ENCODE measurements at regions not wholly inside any gene's neighbourhood (a gene's known extent, or its start where the extent isn't known, plus 50 kb on each side); places are given as distances from the start of the nearest gene placed in this dataset.

DNA sequence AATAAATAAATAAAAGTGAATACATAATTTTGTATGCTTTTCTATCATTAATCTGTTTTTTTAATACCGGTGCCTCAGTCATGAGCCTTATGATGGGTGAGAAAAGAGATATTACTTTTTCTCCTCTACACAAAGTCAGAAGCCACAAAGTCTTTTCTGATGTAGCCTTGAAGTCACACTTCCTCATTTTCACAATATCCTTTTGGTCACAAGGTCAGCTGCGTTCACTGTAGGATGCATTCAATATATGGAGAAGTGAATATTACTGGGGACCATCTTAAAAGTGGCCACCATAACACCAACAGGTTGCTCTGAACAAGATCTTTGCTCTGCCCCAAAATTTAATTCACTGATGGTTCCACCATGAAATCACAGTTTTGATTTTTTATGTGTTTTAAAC is 83.3 kb upstream of the TNR start:
- no peak for DNase-seq (ENCODE audit: low read depth)

DNA sequence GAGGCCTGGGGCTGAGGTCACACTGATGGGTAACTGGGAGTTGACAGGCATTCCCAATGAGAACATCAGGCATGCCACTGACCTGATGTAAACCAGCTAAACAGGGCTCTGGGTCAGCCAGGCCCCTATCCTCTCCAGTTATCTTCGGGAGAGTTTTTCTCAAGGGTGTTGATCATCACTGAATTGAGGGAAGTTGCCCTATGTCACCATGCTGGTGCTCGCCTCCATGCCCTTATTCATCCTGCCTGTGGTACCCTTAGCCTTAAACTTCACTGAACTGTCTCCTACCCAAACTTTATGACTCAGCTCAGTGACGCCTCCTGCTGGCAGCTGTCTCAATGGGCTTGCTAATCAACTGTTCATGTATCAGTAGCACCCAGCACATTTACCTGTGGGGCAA is 80.7 kb upstream of the TNR start:
- DNase-seq (ENCODE audit: low read depth): no peak

DNA sequence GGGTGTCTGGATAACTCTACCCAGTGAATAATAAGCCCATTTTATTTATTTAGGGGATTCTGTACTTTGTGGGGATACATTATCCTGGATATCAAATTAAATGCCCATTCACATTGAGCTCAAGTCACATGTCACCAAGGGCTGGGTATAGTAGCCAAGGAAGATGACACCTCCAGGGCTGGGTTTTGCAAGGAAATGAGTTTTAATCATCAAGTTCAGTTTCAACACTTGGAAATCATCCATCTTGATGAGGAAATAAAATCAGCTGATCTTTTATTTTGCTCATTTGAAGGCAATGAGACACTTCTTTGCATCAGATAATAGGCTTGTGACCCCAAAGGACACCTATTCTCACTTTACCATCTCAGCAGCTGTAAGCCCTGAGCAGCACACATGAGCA is 80.0 kb upstream of the TNR start:
- no peak for DNase-seq (ENCODE audit: low read depth)

DNA sequence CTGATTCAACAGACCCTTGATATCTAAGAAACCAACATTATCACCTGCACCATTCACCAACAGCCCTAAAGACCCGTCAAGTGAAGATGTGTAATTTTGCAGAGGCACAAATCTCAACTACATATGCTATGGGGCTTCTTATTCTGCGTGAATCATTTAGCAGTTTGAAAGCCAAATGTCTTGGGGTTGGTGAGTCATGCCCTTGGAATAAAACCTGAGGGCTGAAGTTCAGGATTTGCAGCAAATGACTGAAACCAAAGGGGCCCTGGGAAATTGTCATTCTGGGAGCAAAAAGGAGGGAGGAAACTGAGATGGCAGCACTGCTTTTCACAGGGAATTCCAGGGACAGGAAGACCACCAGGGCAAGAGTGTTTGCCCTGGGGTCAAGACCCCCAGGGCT is 79.2 kb upstream of the TNR start:
- DNase-seq (ENCODE audit: low read depth): peak; percentile 49

- DNase-seq (ENCODE audit: low read depth): no peak
Measured at GRCh38 chr1:175820456-175821025, 77.1 kb upstream of the TNR start.

DNA sequence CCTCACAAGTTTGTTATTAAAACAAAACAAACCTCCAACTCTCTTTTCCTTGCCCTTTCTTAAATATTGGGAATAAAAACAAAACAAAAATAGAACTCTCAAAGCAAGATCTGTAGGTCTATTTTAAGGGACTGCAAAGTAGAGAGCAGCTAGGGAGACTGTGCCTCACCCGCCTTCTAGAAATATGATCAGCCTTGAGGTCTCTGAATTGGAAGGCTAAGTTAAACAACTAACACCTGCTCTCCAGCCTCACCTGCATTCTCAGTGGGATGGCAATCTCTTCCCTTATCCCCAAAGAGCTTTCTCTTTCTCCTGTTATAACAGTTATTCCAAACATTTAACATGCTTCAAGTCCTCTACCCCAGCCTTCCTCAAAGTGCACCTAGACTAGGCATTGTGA is 75.5 kb upstream of the TNR start:
- no peak for DNase-seq (ENCODE audit: low read depth)

- DNase-seq (ENCODE audit: low read depth): no peak
Measured at GRCh38 chr1:175817445-175817844, 74.0 kb upstream of the TNR start.

DNA sequence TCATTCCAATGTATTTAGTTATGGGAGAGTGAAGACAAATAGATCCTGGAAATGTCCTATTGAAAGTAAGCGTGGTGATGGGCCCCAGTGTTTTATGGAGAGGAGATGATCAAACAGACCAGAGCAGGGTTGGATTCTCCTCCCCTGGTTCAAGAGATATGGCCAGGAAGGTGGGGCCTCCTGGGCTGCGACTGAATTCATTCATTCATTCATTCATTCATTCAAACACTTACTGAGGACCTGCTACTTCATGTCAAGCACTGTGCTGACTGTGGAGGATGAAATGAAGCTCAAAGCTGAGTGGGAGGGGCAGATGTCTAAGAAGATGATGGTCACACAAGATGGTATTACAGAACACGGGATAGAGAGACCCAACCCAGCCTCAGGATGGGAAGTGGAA is 71.5 kb upstream of the TNR start:
- no peak for DNase-seq (ENCODE audit: low read depth)

GRCh38 chr1:175812936-175813335 is 69.5 kb upstream of the TNR start:
- no peak for DNase-seq (ENCODE audit: low read depth)

DNA sequence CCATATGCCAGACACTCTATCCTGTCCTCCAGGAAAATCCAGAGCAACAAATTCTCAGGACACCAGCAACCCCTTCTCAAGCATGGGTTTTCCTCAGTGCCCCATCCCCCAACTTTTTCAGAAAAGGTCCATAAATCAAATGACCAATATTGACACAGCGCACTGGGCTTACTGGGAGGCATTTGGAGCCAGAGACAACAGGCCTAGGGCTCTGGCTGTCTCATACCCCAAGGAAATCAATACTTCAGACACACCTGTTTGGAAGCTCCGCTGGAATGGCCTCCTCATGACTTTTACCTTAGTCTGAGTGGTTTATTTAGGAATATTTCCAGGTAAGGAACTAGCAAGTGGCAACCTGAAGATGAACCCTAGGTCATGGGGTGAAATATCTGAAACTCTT is 66.9 kb upstream of the TNR start:
- no peak for DNase-seq (ENCODE audit: low read depth)

GRCh38 chr1:175808999-175809398 is 65.6 kb upstream of the TNR start:
- DNase-seq (ENCODE audit: low read depth): no peak

GRCh38 chr1:175808573-175808972 is 65.2 kb upstream of the TNR start:
- DNase-seq (ENCODE audit: low read depth): no peak

DNA sequence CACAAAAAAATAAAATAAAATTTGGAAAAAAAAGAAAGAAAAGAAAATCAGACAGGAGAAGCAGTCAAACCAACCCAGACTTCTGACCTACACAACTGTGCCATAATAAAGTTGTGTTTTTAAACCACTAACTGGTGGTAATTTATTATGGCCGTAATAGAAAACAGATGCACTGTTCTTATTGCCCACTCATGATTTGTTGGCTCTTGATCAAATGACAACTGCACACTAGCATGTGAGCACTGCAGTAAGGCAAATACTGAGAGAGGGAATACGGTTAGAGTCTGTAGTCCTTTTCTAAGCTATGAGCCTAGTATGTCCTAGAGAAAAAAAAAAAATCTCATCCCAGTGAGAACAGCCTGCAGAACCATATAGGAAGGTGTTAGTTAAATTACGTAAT is 61.2 kb upstream of the TNR start:
- no peak for DNase-seq (ENCODE audit: low read depth)

DNA sequence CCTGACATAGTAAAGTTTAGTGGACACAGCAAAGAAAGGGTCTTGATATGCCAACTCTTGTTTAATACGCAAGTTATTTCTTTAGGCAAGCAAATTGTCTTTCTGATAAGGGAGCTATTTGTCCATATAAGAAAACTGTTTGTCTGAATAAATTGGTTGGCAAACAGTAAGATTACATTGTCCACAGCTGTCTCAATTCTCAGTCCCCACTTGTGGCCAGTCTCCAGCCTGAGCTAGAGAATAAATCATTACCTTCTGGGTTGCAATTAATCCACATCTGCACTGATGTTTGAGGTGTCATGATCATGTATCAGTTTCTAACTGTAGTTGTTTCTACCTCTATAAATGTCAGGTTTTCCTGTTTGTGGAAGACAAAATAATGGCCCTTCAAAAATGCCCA is 60.0 kb upstream of the TNR start:
- DNase-seq (ENCODE audit: low read depth): no peak

- no peak for DNase-seq (ENCODE audit: low read depth)
Measured at GRCh38 chr1:175802407-175803123, 59.2 kb upstream of the TNR start.

GRCh38 chr1:175801979-175802378 is 58.6 kb upstream of the TNR start:
- no peak for DNase-seq (ENCODE audit: low read depth)

GRCh38 chr1:175797576-175797975 is 54.2 kb upstream of the TNR start:
- no peak for DNase-seq (ENCODE audit: low read depth)

DNA sequence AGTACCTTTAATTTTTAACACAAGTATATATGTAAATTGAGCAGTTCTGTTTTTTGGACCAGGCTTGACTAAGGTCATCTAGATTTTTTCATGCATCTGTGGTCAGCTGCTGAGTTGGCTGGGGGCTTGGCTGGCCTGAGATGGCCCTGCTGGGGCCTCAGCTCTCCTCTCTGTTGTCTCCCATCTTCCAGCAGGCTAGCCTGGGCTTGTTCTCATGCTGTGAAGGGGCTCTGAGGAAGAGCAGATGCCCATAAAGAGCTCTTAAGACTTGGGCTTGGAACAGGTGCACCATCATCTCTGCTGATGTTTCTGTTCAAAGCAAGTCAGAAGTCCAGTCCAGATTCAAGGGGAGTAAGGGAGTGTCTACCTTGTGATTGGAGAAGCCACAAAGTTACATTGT is 51.2 kb upstream of the TNR start:
- DNase-seq (ENCODE audit: low read depth): no peak

DNA sequence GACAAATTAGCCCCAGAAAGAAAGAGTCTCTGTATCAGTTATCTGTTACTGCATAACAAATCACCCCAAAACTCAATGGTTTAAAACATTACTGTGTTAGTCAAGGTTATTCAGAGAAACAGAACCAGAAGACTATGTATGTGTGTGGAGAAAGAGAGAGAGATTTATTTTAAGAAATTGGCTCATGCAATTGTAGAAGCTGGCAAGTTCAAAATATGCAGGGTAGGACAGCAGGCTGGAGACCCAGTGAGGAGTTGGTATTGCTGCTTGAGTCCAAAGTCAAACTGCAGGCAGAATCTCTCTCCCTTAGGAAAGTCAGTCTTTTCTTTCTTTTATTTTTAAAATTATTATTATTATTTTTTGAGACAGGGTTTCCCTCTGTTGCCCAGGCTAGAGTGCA is 50.2 kb upstream of the TNR start:
- DNase-seq (ENCODE audit: low read depth): no peak

Data from renal cortical epithelial cell (primary cell).